Kidney (tissue), 13 donors: ENCODE measurements at regions not wholly inside any gene's neighbourhood (a gene's known extent, or its start where the extent isn't known, plus 50 kb on each side); places are given as distances from the start of the nearest gene placed in this dataset.

Source experiments
- DNase-seq, 5 donors: peaks; one replicate each; pipeline ENCODE4 v3.0.0-alpha.2; 2013 to 2020
- FAIRE-seq: peaks from 2 replicates; lab custom pipeline; 2012; peaks lifted over from hg19 to GRCh38; lab: Jason Lieb, UNC
- H3K27ac ChIP-seq, 2 donors: one replicate each; pipeline ENCODE4 v1.7.0; 2013; ENCODE audit warnings: low read depth in 2 of 2, low read length in 2 of 2, inconsistent platforms in 1 of 2
- H3K27me3 ChIP-seq: one replicate; pipeline ENCODE4 v1.7.1; 2013; ENCODE audit warnings: low read length, inconsistent platforms; ENCODE audit not compliant: control insufficient read depth, insufficient read depth
- H3K36me3 ChIP-seq, 3 donors: one replicate each; pipeline versions ENCODE4 v1.7.0 to v1.7.1; 2013; ENCODE audit warnings: low read length in 3 of 3, control low read depth in 1 of 3, inconsistent platforms in 1 of 3; ENCODE audit not compliant: insufficient read depth in 3 of 3, control insufficient read depth in 2 of 3
- H3K4me1 ChIP-seq, 3 donors: one replicate each; pipeline versions ENCODE4 v1.7.0 to v1.7.1; 2013; ENCODE audit warnings: low read length in 3 of 3, inconsistent platforms in 1 of 3, low read depth in 1 of 3; ENCODE audit not compliant: control insufficient read depth in 2 of 3, insufficient read depth in 2 of 3
- H3K4me3 ChIP-seq, 3 donors: one replicate each; pipeline versions ENCODE4 v1.7.0 to v1.8.1; 2013; ENCODE audit warnings: low read length in 3 of 3, control low read depth in 1 of 3, inconsistent platforms in 1 of 3
- H3K9ac ChIP-seq, 3 donors: one replicate each; pipeline versions ENCODE4 v1.7.0 to v1.7.1; 2013; ENCODE audit warnings: low read length in 3 of 3, control low read depth in 1 of 3, inconsistent platforms in 1 of 3
- H3K9me3 ChIP-seq, 3 donors: one replicate each; pipeline versions ENCODE4 v1.7.0 to v1.7.1; 2013; ENCODE audit warnings: low read length in 3 of 3, control low read depth in 1 of 3, inconsistent platforms in 1 of 3; ENCODE audit not compliant: control insufficient read depth in 2 of 3, insufficient read depth in 1 of 3
- intact Hi-C: fragments of 100-400 bp; cut with DNase I; formaldehyde crosslinking; loops from one replicate; pipeline ENCODE4 v1.11.1; 2022
- TF ChIP-seq, protein P1 (sequence below): IDR thresholded peaks from 3 replicates; pipeline ENCODE4 v1.5.1; 2012; ENCODE audit warnings: mild to moderate bottlenecking, moderate library complexity, borderline replicate concordance; ENCODE audit not compliant: insufficient read depth; ENCODE audit errors: extremely low read depth
- donor health status: control.
- donor health status: control.
- donor health status: control.
- donor health status: control.
- donor health status: control.
- donor health status: DM: yes; HTN: yes; CAD: no.
- donor health status: Normal renal cell carcinoma (clear cell type).

DNA sequence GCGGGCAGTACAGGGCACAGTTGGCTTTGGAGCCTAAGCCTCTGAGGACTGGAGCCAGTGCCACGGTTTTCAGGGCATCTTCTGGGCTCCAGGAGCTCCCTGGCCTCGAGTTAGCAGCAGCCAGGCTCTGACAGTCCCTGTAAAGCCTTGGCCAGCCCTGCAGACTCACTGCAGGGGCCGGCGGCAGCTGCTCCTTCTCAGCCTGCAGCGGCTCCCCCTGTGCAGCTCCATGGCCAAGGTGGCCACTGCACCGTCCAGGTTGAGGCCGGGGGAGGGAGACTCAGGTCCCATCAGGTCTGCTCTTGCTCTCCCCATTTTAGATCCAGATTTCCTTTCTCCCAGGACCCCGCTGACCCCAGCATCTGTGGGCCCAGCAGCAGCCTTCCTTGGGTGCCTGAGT lies 1461.1 kb downstream of the BRD1 start:
- DNase-seq (no peak), FAIRE-seq (no peak)
- H3K36me3 ChIP-seq: no peaks in the 10 kb centered on the region
- H3K27ac ChIP-seq: no peak overlapping the region
- H3K4me3 ChIP-seq: no peak overlapping the region
- intact Hi-C loops: no loop called here
- H3K9me3 ChIP-seq: no peaks in the 10 kb centered on the region
- H3K27me3 ChIP-seq: no peaks in the 10 kb centered on the region
- H3K9ac ChIP-seq: no peak overlapping the region
- peaks cover 0 to 2% (median 0%) of the 10 kb centered on the region in 3 donors for H3K4me1 ChIP-seq
- TF ChIP-seq, protein P1, sequence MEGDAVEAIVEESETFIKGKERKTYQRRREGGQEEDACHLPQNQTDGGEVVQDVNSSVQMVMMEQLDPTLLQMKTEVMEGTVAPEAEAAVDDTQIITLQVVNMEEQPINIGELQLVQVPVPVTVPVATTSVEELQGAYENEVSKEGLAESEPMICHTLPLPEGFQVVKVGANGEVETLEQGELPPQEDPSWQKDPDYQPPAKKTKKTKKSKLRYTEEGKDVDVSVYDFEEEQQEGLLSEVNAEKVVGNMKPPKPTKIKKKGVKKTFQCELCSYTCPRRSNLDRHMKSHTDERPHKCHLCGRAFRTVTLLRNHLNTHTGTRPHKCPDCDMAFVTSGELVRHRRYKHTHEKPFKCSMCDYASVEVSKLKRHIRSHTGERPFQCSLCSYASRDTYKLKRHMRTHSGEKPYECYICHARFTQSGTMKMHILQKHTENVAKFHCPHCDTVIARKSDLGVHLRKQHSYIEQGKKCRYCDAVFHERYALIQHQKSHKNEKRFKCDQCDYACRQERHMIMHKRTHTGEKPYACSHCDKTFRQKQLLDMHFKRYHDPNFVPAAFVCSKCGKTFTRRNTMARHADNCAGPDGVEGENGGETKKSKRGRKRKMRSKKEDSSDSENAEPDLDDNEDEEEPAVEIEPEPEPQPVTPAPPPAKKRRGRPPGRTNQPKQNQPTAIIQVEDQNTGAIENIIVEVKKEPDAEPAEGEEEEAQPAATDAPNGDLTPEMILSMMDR: no peak

DNA sequence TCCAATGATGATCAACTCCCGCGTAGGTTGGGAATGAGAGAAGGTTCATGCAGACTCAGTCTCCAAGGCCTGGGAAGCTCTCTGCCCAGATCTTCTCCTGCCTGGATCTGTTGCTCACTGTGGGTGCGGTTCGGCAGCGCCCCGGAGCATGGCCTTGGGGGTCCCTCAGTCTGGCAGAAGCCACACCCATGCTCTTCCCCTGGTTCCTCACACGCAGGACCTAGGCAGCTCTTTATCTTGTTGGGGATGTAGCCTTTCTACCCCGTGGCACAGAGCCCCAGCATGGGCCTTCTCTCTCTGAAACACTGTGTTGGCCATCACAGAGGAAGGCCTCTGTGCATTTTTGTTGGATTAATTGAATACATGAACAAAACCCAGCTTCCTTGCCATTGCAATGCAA lies 1461.6 kb downstream of the BRD1 start:
- no peak for DNase-seq
- no peak for FAIRE-seq

DNA sequence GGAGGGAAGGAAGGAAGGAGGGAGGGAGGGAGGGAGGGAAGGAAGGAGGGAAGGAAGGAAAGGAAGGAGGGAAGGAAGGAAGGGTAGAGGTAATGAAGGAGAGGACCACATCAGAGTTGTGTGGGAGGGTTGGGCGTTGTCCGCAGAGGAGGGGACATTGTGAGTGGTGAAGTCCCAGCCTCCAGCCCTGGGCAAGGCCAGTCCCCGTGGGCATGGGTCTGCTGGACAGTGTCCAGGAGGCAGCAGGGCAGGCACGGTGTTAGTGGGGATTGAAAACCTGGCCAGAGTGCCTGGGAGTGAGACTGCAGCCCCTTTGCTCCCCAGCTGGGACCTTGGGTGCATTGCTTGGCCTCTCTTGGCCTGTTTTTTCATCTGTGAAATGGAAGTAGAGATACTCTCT lies 1462.3 kb downstream of the BRD1 start:
- intact Hi-C loops: no loop called here
- TF ChIP-seq, protein P1: no peak
- Histone ChIP-seq H3K4me3 (no peak overlapping the region), H3K27me3 (no peaks in the 10 kb centered on the region), H3K4me1 (peaks cover 0 to 2% (median 0%) of the 10 kb centered on the region in 3 donors), H3K36me3 (no peaks in the 10 kb centered on the region), H3K27ac (no peak overlapping the region), H3K9ac (no peak overlapping the region), H3K9me3 (no peaks in the 10 kb centered on the region)
- FAIRE-seq (no peak), DNase-seq (no peak)

More for the DNA sequence above, 1461.6 kb downstream of the BRD1 start:
- H3K4me1 ChIP-seq: peaks cover 0 to 2% (median 0%) of the 10 kb centered on the region in 3 donors
- no peaks in the 10 kb centered on the region for H3K36me3 ChIP-seq
- H3K9me3 ChIP-seq: no peaks in the 10 kb centered on the region
- H3K4me3 ChIP-seq: no peak overlapping the region
- no peaks in the 10 kb centered on the region for H3K27me3 ChIP-seq
- intact Hi-C loops: no loop called here
- no peak overlapping the region for H3K9ac ChIP-seq
- TF ChIP-seq, protein P1: no peak
- H3K27ac ChIP-seq: no peak overlapping the region

DNA sequence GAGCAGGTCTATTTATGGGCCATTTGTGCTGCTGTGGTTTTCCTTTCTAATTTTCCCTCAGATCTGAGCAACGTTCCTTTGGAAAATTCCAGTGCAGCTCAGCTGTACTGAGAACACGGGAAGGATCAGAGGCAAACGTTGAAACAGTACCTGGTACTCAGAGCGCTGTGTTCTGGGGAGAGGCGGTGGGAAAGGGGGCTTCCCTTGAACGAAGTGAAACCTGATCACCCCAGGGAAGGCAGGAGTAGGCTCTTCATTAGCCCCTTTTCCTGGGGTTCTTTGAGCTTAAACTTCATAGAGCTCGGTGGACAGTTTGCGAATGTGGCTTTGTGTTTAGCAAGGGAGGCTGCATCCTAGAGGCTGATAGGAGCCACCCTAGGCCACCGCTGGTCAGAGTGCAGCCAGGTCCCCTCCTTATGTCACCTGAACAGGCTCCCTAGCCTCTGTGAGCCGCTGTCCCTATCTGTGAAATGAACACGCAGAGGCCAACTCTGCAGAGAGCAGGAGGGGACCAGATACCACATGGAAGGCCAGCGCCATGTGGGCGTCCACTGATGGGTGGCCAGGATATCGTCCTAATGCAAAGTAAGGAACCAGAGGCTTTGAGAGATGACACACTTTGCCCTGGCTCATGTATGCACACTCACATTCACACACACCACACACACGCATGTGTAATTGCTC lies 1464.8 kb downstream of the BRD1 start:
- Histone ChIP-seq H3K4me1 (no peaks in the 10 kb centered on the region), H3K9me3 (no peaks in the 10 kb centered on the region), H3K27me3 (no peaks in the 10 kb centered on the region), H3K4me3 (no peak overlapping the region), H3K9ac (no peak overlapping the region), H3K36me3 (no peaks in the 10 kb centered on the region), H3K27ac (no peak overlapping the region)
- TF ChIP-seq, protein P1: no peak
- FAIRE-seq: no peak
- intact Hi-C loops: no loop called here
- DNase-seq: peak in 3 of 5 donors; percentile 22 to 30 (median 23)
